GM18858 (cell line): ENCODE measurements at regions not wholly inside any gene's neighbourhood (a gene's known extent, or its start where the extent isn't known, plus 50 kb on each side); places are given as distances from the start of the nearest gene placed in this dataset.
A peak's percentile ranks its signal among the peaks of the same experiment; 100 is the strongest.

ENCODE experiments used
- ATAC-seq: cut with Tn5 transposase; IDR thresholded peaks from one replicate; pipeline ENCODE4 v1.9.1; 2021; ENCODE audit not compliant: unreplicated experiment

GRCh38 chr9:75408391-75408790, 320.1 kb downstream of the OSTF1 start:
- ATAC-seq, result no peak

GRCh38 chr9:75410405-75410804, 322.1 kb downstream of the OSTF1 start:
- ATAC-seq, result no peak

DNA sequence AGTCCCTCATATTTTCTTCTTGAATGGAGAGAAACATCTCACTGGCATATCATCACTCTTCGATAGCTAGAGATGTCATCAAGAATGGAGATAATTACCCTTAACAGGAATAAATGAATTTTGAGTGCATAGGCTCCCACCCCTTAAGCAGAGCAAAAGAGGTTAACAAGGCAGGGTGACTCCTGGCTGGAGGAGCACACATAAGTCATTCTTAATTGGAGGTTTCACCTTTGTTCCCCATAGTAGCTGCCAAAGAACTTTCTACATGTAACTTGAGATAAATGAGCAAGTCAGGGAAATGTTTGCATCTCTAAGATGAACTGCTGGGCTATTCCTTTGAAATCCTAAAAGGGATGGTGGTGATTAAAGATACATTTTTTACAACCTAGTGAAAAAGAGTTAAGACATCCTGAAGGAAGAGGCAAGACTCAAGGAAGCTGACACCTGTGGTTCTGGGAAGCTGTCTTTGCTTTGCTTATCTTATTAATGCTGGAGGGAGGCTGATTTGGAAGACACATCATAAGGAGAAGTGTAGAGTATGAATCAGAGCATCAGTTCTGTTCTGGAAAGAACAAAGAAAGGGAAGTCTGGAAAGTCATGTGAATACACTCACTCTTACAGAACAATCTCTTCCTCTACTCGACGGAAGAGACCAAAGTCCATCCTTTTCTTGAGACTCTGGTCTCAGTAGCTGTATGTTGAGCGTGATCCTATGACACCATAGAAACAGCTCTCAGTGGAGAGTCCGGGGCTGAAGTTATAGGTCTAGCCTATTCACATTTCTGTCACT, 326.3 kb downstream of the OSTF1 start:
- ATAC-seq, result no peak

DNA sequence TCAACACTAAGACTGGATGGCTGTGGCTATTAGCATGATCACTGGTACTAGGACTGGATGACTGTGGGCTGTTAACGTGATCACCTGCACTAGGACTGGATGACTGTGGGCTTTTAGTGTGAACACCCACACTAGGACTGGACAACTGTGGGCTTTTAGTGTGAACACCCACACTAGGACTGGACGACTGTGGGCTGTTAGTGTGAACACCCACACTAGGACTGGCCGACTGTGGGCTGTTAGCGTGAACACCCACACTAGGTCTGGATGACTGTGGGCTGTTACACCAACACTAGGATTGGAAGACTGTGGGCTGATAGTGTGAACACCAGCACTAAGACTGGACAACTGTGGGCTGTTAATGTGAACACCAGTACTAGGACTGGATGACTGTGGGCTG, 329.2 kb downstream of the OSTF1 start:
- no peak for ATAC-seq

DNA sequence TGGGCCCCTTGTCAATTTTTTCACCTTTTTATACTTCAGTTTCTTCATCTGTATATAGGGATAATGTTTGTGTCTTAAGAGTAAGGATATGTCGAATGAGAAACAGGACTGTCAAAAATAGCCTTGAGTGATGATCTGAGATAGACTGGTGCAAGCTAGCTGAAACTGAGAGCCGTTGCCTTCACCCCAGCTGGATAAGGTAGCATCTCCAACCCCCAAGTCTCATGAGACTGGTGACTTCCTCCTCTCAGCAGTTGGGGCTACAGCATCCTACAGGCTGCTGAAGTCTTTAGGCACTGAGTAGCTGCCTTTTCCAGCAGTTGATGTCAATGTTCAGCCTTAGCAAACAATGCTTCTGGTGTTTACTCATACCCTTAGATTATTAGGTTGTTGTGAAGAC, 330.2 kb downstream of the OSTF1 start:
- ATAC-seq, result peak; percentile 90

DNA sequence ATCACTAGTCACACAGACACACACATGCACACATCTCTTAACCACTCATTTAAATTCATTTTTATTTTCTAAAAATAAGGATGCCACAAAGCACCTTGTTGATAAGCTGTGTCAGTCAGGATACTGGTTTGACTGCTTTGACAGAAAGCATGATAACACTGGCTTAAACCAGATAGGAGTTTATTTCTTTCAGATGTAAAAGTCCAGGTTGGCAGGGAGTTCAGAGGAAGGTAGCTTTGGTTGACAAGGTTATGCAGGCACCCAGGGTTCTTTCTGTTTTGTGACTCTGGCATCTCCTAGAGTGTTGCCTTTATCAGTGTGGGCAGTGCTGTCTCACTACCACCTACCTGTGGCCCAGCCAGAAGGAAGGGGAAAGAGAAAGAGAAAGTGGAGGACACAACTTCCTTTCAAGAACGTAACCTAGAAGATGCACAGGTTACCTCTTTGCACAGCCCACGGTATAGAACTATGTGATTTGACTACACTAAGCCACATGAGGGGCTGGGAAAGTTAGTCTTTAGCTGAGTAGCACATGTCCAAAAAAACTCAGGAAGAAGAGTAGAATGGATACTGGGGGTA, 334.7 kb downstream of the OSTF1 start:
- no peak for ATAC-seq

- no peak for ATAC-seq
Measured at GRCh38 chr9:75429531-75430475, 341.5 kb downstream of the OSTF1 start.

GRCh38 chr9:75431375-75431774, 343.1 kb downstream of the OSTF1 start:
- no peak for ATAC-seq

GRCh38 chr9:75432386-75432785, 344.1 kb downstream of the OSTF1 start:
- ATAC-seq, result no peak

GRCh38 chr9:75432888-75433287, 344.6 kb downstream of the OSTF1 start:
- ATAC-seq, result no peak

GRCh38 chr9:75438716-75439115, 350.4 kb downstream of the OSTF1 start:
- peak; percentile 76 for ATAC-seq

- no peak for ATAC-seq
Measured at GRCh38 chr9:75440914-75441313, 352.6 kb downstream of the OSTF1 start.

DNA sequence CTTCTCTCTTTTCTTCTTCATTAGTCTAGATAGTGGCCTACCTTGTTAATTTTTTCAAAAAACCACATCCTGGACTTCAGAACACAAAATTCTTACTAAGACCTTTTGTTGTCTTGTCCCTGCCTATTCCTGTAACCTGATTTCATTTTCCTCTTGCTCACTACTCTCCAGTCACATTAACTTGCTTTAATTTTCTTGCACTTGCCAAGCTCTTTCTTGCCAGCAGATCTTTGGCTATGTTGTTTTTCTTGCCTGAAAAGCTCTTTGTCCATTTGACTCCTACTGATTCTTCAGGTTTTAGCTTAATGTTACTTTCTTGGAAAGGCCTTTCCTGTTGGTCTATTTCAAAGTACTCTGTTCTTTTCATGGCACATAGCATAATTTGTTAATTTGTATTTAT, 356.8 kb downstream of the OSTF1 start:
- no peak for ATAC-seq

DNA sequence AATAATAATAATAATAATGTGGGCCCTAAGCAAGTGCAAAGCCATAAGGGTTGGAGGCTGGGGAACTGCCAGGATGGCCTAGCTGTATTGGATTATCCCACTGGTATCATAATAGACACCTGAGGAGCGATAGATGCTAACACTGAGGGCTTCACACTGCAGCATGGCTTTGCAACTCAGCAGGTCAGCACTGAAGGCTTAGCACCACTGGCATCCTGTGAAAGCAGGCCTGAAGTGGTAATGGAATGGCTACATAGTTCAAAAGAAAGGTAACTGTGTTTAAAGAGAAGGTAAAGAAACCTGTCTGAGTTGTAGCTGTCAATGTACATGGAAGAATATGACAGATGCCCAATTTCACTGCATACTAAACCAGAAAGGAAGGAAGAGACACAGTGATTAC, 359.0 kb downstream of the OSTF1 start:
- ATAC-seq, result no peak

DNA sequence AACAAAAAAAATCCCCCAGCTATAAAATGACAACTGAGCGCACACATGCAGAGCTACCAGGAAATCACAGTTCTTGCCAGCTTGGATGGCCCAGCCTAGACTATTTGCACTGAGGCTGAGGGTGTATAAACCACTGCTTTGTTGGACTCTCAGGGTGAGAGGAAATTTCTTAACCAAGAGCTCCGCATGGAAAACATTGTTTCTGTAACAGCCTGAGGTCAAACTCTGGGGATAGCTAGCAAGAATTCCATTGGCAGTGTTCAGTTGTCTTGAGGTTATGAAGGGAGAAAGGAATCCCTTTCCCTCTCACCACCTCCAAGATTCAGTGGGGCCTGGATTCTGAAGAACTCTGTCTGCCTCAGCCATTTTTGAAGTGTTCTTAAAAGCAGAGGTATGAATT, 360.0 kb downstream of the OSTF1 start:
- no peak for ATAC-seq

DNA sequence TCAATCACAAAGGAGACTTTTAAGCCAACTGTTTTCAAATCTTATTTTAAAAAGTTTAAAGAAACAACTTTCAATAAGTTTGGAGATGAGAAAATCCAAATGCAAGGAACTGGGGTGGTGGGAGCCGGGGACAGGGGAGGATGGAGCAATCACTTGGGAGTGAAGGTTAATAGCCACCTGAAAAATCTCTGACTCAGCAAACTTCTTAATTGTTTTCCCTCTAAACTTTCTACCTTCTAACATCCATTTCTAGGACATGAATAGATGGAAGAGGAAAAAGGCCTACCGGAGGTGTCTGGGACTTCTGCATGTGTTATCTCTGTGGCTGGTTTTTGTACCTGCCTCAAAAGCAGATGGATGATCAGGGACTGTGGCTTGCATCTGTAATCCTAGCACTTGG, 360.6 kb downstream of the OSTF1 start:
- ATAC-seq, result no peak

DNA sequence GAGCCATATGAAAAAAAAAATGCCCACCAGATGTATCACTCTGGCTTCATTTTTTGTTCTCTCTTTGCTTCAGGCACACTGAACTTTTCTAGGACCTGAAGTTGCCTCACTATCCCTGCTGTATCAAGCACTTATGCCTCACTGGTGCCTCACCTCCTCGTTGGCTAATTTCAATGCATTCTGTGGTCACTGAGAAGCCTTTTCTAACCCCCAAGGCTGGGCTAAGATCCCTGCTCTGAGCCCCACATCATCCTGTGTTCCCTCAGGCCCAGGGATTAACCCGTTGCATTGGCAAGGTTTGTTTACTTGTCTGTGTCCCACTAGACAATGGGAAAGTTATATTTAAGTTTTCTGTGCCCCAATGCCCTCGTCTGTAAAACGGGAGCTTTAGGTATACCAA, 362.7 kb downstream of the OSTF1 start:
- ATAC-seq, result no peak

DNA sequence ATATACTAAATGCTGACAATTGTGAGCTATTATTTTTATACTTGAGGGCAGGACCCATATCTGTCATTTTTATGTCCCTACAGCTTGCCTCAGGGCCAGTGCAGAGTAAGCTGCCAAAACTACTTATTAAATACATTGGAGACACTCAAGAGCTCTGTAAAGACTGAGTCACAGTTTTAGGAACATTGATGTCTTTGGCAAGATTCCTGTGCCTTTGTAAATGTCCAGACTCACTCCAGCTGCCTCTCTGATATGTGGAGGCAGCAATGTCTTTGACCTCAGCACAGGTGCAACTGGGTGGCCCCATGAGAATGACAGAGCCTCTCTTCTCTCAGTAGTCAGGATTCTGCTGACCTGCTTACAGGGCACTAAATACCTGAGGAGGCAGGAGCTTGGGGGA, 363.2 kb downstream of the OSTF1 start:
- no peak for ATAC-seq

DNA sequence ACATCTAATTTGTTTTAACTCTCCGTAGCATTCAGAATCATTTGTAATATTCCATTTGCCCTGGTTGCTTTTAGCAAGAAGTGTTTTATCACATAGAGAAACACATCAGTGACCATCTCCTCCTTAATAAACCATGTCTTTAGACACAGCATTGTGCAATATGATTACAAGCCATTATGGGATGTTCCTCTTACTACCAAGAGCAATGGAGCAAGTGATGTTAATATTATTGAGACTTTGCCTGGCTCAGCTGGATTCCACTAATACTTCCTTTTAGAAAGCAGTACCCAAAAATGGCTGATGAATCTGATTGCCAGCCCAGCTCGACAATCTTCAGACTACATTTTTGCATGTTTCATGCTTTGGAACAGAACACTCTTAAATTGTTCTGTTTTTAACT, 364.2 kb downstream of the OSTF1 start:
- ATAC-seq, result no peak

GRCh38 chr9:75454043-75454442, 365.7 kb downstream of the OSTF1 start:
- ATAC-seq, result no peak

GRCh38 chr9:75454891-75455290, 366.6 kb downstream of the OSTF1 start:
- ATAC-seq, result no peak

DNA sequence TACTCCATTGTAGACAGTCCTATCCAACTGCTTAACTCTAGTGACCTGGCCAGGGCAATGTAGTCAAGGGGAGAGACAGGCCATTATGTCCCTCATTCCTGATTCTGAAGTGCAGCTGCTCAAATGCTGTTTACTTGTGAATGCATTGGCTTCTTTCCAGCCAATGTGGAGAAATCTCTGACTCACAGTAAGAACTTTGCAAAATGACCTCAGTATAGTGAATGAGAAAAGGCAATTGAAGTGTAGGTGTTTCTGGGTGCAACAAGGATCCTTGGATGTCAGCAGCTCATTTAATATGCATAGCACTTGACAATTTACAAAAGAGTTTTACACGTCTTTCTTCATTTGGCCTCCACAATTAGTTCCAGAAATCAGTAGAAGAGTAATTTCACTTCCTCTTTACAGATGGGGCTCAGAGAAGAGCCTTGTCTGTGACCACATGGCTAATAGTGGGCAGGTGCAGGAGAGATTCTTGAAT, 367.2 kb downstream of the OSTF1 start:
- ATAC-seq, result peak; percentile 98
